ENCODE measurements at regions not wholly inside any gene's neighbourhood (a gene's known extent, or its start where the extent isn't known, plus 50 kb on each side); places are given as distances from the start of the nearest gene placed in this dataset.
"Not testable (repeated sequence)": the region's sequence is repeated elsewhere in the genome, so short reads cannot be mapped to it uniquely, and the experiment has no call there.

DNA sequence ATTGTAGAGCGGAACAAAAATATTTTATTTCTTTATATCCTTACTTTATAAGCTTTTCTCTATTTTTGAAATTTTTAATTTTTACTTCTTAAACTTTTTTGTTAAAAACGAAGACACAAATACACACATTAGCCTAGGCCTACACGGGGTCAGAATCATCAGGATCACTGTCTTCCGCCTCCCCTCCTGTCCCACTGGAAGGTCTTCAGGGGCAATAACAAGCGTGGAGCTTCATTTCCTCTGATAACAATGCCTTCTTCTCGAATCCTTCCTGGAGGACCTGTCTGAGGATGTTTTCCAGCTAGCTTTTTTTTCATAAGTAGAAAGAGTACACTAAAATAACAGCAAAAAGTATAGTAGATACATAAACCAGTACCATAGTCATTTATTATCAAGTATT lies 77.7 kb upstream of the DGKG start (continued):
- TF ChIP-seq, protein P1, sequence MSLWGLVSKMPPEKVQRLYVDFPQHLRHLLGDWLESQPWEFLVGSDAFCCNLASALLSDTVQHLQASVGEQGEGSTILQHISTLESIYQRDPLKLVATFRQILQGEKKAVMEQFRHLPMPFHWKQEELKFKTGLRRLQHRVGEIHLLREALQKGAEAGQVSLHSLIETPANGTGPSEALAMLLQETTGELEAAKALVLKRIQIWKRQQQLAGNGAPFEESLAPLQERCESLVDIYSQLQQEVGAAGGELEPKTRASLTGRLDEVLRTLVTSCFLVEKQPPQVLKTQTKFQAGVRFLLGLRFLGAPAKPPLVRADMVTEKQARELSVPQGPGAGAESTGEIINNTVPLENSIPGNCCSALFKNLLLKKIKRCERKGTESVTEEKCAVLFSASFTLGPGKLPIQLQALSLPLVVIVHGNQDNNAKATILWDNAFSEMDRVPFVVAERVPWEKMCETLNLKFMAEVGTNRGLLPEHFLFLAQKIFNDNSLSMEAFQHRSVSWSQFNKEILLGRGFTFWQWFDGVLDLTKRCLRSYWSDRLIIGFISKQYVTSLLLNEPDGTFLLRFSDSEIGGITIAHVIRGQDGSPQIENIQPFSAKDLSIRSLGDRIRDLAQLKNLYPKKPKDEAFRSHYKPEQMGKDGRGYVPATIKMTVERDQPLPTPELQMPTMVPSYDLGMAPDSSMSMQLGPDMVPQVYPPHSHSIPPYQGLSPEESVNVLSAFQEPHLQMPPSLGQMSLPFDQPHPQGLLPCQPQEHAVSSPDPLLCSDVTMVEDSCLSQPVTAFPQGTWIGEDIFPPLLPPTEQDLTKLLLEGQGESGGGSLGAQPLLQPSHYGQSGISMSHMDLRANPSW (CRISPR knock-in tag; IDR thresholded peaks at IDR 0.05): no peak
- TF ChIP-seq, protein P2, sequence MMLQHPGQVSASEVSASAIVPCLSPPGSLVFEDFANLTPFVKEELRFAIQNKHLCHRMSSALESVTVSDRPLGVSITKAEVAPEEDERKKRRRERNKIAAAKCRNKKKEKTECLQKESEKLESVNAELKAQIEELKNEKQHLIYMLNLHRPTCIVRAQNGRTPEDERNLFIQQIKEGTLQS (IDR thresholded peaks at IDR 0.05): no peak
- TF ChIP-seq, protein P2 (CRISPR knock-in tag; conservative IDR thresholded peaks at IDR 0.05): no peak
- TF ChIP-seq YBX1 (IDR thresholded peaks at IDR 0.05) (no peak), CHD1 (IDR thresholded peaks at IDR 0.05; ENCODE audit: low read length) (no peak)

DNA sequence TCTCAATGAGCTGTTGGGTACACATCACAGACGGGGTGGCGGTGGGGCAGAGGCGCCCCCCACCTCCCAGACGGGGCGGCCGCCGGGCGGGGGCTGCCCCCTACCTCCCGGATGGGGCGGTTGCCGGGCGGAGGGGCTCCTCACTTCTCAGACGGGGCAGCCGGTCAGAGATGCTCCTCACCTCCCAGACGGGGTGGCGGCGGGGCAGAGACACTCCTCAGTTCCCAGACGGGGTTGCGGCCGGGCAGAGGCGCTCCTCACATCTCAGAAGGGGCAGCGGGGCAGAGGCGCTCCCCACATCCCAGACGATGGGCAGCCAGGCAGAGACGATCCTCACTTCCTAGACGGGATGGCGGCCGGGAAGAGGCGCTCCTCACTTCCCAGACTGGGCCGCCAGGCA lies 73.3 kb upstream of the DGKG start:
- intact Hi-C loops (cut with micrococcal nuclease); BruUV-seq (replicated peaks); H3K4me3 ChIP-seq; H3K27ac ChIP-seq (ENCODE audit: extremely low read depth, low read depth, low read length); H3K9me1 ChIP-seq (ENCODE audit: control insufficient read depth, insufficient read depth, low read length); CTCF ChIA-PET (ENCODE audit: low intra/inter-chr PET ratio); H4K20me1 ChIP-seq (replicated peaks; ENCODE audit: control insufficient read depth, insufficient read depth, low read length); in situ Hi-C loops (cut with MboI); DNase-seq (ENCODE audit: extremely low read depth in 1 of 4, low spot score in 3 of 4); H3K9me3 ChIP-seq (replicated peaks; ENCODE audit: control insufficient read depth, insufficient read depth, low read depth, low read length); H3K79me2 ChIP-seq (ENCODE audit: control insufficient read depth, insufficient read depth, low read length); H2AFZ ChIP-seq (ENCODE audit: low read depth, low read length); POLR2A ChIA-PET; H3K4me1 ChIP-seq (replicated peaks in 1 of 2; ENCODE audit: control insufficient read depth in 2 of 2, insufficient read depth in 2 of 2, low read length in 2 of 2); ATAC-seq; FAIRE-seq; H3K4me2 ChIP-seq (ENCODE audit: insufficient read depth, low read length); H3K36me3 ChIP-seq (ENCODE audit: control insufficient read depth, insufficient read depth, low read length); H3K9ac ChIP-seq (ENCODE audit: insufficient read depth in 1 of 2, low read depth in 2 of 2, low read length in 2 of 2): not testable (repeated sequence)
- 18% methylated on average over 12 of the region's 30 CpGs for WGBS (ENCODE audit: insufficient coverage, low coverage, missing lambda C conversion rate)
- H3K27me3 ChIP-seq (ENCODE audit: control insufficient read depth in 2 of 2, insufficient read depth in 2 of 2, low read length in 2 of 2): peaks cover 0 to 17% of the 10 kb centered on the region in 2 experiments; a peak in 3 of 5 replicates

All from K562 (cell line).